Natural killer cell (primary cell): ENCODE measurements at regions not wholly inside any gene's neighbourhood (a gene's known extent, or its start where the extent isn't known, plus 50 kb on each side); places are given as distances from the start of the nearest gene placed in this dataset.

Experiments
- ATAC-seq, 3 donors: fragments of 150-1000 bp in 2 of 3; fragments of 200-7000 bp in 1 of 3; cut with Tn5 transposase; 1 replicate in 1 of 3; 2 replicates in 2 of 3; pipeline ENCODE4 v1.10.0; 2021; ENCODE audit warnings: mild to moderate bottlenecking in 2 of 3, moderate library complexity in 2 of 3
- DNase-seq, 2 donors: peaks; one replicate each; pipeline versions ENCODE4 v3.0.0 to v3.0.0-alpha.2; 2013 to 2021; ENCODE audit warnings: mixed read lengths in 1 of 2
- H3K27ac ChIP-seq: one replicate; pipeline ENCODE4 v1.5.1; 2013; ENCODE audit warnings: mild to moderate bottlenecking, low read length
- H3K27me3 ChIP-seq: one replicate; pipeline ENCODE4 v1.6.1; 2013; ENCODE audit warnings: low read length; ENCODE audit not compliant: control insufficient read depth, insufficient read depth
- H3K36me3 ChIP-seq: one replicate; pipeline ENCODE4 v1.6.1; 2013; ENCODE audit warnings: low read length; ENCODE audit not compliant: control insufficient read depth, insufficient read depth
- H3K4me1 ChIP-seq: one replicate; pipeline ENCODE4 v1.6.1; 2013; ENCODE audit warnings: low read length; ENCODE audit not compliant: control insufficient read depth, insufficient read depth
- H3K4me3 ChIP-seq: one replicate; pipeline ENCODE4 v1.5.1; 2013; ENCODE audit warnings: low read length
- H3K9me3 ChIP-seq: one replicate; pipeline ENCODE4 v1.6.1; 2013; ENCODE audit warnings: low read length; ENCODE audit not compliant: control insufficient read depth, insufficient read depth
- H3K27ac Mint-ChIP-seq, 2 donors: one replicate each; pipeline ENCODE4 v1.8.0; 2022; ENCODE audit warnings: mild to moderate bottlenecking in 2 of 2, mixed read lengths in 2 of 2, moderate library complexity in 1 of 2
- H3K27me3 Mint-ChIP-seq, 2 donors: one replicate each; pipeline ENCODE4 v1.8.0; 2022; ENCODE audit warnings: low read depth in 2 of 2, mixed read lengths in 2 of 2
- H3K36me3 Mint-ChIP-seq: one replicate; pipeline ENCODE4 v1.8.0; 2022; ENCODE audit warnings: mixed read lengths
- H3K4me1 Mint-ChIP-seq, 2 donors: one replicate each; pipeline ENCODE4 v1.8.0; 2022; ENCODE audit warnings: mixed read lengths in 2 of 2
- H3K4me3 Mint-ChIP-seq: one replicate; pipeline ENCODE4 v1.8.0; 2022; ENCODE audit warnings: mild to moderate bottlenecking, moderate library complexity, mixed read lengths
- H3K9me3 Mint-ChIP-seq, 2 donors: one replicate each; pipeline ENCODE4 v1.8.0; 2022; ENCODE audit warnings: mixed read lengths in 2 of 2
- WGBS: methylation state at CpG from one replicate; pipeline ENCODE4 v1.1.7; 2013; ENCODE audit warnings: missing lambda C conversion rate; ENCODE audit not compliant: insufficient coverage; 5-methylcytosine and 5-hydroxymethylcytosine counted together
- intact Hi-C: fragments of 100-400 bp; cut with micrococcal nuclease; formaldehyde crosslinking; loops from one replicate; pipeline ENCODE4 v1.14.2; 2022
- TF ChIP-seq, protein P1 (sequence below): fragments of 200-600 bp; IDR thresholded peaks from one replicate; pipeline ENCODE4 v1.8.0; 2022; ENCODE audit warnings: antibody characterized with exemption

DNA sequence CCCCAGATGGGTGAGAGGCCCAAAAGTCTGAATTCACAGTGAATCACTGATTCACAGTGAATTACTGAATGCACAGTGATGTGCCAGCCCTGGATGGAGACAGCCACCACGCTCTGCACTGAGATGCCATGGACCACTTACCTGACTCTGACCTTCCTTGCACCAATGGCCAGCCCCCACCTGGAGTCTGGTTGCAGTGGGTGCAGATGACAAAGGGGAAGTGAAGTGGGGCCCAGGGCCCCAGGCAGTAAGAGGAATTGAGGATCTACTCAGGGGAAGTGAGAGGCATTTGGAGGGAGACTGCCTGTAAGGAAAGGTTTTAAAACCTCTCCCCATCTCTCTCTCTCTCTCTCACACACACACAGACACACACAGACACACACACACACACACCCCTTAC, 412.1 kb downstream of the CYLC2 start:
- Mint-ChIP-seq H3K27ac (no peak overlapping the region), H3K4me1 (no peaks in the 10 kb centered on the region), H3K4me3 (no peak overlapping the region), H3K36me3 (no peaks in the 10 kb centered on the region), H3K27me3 (no peaks in the 10 kb centered on the region), H3K9me3 (peaks cover 2 to 9% of the 10 kb centered on the region in 2 donors)
- 60% methylated on average over 1 of the region's 1 CpG for WGBS
- no peak overlapping the region for H3K27ac ChIP-seq
- H3K27me3 ChIP-seq, result no peaks in the 10 kb centered on the region
- no peaks in the 10 kb centered on the region for H3K36me3 ChIP-seq
- no peaks in the 10 kb centered on the region for H3K4me1 ChIP-seq
- DNase-seq (no peak), ATAC-seq (no peak)
- TF ChIP-seq, protein P1, sequence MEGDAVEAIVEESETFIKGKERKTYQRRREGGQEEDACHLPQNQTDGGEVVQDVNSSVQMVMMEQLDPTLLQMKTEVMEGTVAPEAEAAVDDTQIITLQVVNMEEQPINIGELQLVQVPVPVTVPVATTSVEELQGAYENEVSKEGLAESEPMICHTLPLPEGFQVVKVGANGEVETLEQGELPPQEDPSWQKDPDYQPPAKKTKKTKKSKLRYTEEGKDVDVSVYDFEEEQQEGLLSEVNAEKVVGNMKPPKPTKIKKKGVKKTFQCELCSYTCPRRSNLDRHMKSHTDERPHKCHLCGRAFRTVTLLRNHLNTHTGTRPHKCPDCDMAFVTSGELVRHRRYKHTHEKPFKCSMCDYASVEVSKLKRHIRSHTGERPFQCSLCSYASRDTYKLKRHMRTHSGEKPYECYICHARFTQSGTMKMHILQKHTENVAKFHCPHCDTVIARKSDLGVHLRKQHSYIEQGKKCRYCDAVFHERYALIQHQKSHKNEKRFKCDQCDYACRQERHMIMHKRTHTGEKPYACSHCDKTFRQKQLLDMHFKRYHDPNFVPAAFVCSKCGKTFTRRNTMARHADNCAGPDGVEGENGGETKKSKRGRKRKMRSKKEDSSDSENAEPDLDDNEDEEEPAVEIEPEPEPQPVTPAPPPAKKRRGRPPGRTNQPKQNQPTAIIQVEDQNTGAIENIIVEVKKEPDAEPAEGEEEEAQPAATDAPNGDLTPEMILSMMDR, result no peak
- H3K9me3 ChIP-seq, result no peaks in the 10 kb centered on the region
- intact Hi-C loops, result no loop called here
- H3K4me3 ChIP-seq, result no peak overlapping the region

DNA sequence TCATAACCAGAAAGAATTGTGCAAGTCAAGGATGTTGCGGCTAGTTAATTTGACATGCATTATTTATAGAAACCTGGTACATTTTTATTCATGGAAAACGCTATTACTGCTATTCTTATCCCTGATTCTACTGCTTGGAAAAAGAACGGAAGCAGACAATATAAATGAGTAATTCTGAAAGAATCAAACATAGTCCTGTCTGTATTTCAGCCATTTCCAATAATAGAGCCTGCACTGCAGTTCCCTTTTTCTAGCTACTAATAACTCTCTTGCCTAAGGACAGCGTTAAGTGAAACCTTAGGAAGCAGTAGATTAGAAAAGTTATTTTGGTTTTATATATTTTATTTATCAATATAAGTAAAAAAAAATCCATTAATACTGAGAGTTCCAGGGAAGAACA, 414.9 kb downstream of the CYLC2 start:
- Histone ChIP-seq H3K4me1 (no peaks in the 10 kb centered on the region), H3K9me3 (no peaks in the 10 kb centered on the region), H3K27me3 (no peaks in the 10 kb centered on the region), H3K36me3 (no peaks in the 10 kb centered on the region), H3K27ac (no peak overlapping the region), H3K4me3 (no peak overlapping the region)
- Mint-ChIP-seq H3K4me3 (no peak overlapping the region), H3K27ac (no peak overlapping the region), H3K9me3 (peaks cover 6 to 13% of the 10 kb centered on the region in 2 donors), H3K27me3 (no peaks in the 10 kb centered on the region), H3K36me3 (no peaks in the 10 kb centered on the region), H3K4me1 (no peaks in the 10 kb centered on the region)
- 89% methylated on average over 3 of the region's 4 CpGs for WGBS
- no peak for DNase-seq
- ATAC-seq, result no peak
- TF ChIP-seq, protein P1, result no peak
- intact Hi-C loops, result no loop called here

DNA sequence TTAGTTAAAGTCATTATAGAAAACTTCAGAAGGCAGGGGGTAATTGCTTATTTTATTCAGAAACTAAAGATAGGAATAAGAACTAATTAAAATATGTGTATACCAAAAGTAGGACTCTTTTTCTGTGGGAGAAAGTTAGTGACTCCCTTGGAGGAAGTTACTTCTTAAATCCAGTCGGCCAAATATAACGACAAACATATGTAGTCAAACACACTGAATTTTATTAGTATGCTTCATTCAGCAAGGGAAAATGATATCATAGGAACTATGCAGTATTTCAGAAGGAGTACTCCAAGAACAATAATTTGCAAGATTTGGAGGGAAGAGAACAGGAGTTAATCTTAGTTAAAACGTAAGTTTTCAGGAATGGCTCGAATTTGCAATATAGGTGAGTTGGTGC, 432.6 kb downstream of the CYLC2 start:
- Mint-ChIP-seq H3K27me3 (no peaks in the 10 kb centered on the region), H3K27ac (no peak overlapping the region), H3K9me3 (peaks cover 7 to 14% of the 10 kb centered on the region in 2 donors), H3K4me3 (no peak overlapping the region), H3K36me3 (no peaks in the 10 kb centered on the region), H3K4me1 (no peaks in the 10 kb centered on the region)
- no peaks in the 10 kb centered on the region for H3K4me1 ChIP-seq
- TF ChIP-seq, protein P1, result no peak
- H3K36me3 ChIP-seq, result no peaks in the 10 kb centered on the region
- no peak overlapping the region for H3K4me3 ChIP-seq
- no peaks in the 10 kb centered on the region for H3K27me3 ChIP-seq
- ATAC-seq (no peak), DNase-seq (no peak)
- 76% methylated on average over 2 of the region's 4 CpGs for whole genome bisulfite sequencing
- H3K27ac ChIP-seq, result no peak overlapping the region
- H3K9me3 ChIP-seq, result peaks cover 2% of the 10 kb centered on the region
- intact Hi-C loops, result no loop called here

DNA sequence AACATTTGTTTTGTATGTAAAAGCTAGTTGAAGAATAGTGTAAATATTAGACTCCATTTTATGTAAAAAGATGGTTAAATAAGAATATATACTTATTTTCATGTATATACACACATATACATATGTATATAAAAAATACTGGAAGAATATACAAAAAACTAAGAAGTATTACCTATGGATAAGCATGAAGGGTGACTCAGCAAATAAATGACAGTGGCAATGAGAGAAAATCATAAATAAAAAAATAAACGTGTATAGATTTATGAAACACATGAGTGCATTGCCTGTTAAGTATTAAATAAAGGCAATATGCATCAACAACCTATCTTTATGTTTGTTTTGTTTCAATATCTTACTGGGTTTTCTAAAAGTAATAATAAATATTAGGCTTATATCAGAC, 435.3 kb downstream of the CYLC2 start:
- intact Hi-C loops, result no loop called here
- Histone ChIP-seq H3K9me3 (peaks cover 2% of the 10 kb centered on the region), H3K27me3 (no peaks in the 10 kb centered on the region), H3K4me3 (no peak overlapping the region), H3K36me3 (no peaks in the 10 kb centered on the region), H3K27ac (no peak overlapping the region), H3K4me1 (no peaks in the 10 kb centered on the region)
- Mint-ChIP-seq H3K27ac (no peak overlapping the region), H3K27me3 (no peaks in the 10 kb centered on the region), H3K4me1 (no peaks in the 10 kb centered on the region), H3K36me3 (no peaks in the 10 kb centered on the region), H3K9me3 (peaks cover 8 to 14% of the 10 kb centered on the region in 2 donors), H3K4me3 (no peak overlapping the region)
- TF ChIP-seq, protein P1, result no peak
- no peak for ATAC-seq
- no peak for DNase-seq
- 40% methylated on average over 1 of the region's 1 CpG for WGBS
